PC-3 (cell line): ENCODE measurements at regions not wholly inside any gene's neighbourhood (a gene's known extent, or its start where the extent isn't known, plus 50 kb on each side); places are given as distances from the start of the nearest gene placed in this dataset.

Experiments used
- CTCF ChIP-seq: fragments of 300-600 bp; sonication (generic); conservative IDR thresholded peaks from 2 replicates; pipeline ENCODE4 v1.5.1; 2017; ENCODE audit warnings: antibody characterized with exemption, low read depth, mild to moderate bottlenecking, low read length
- EZH2 ChIP-seq: fragments of 300-600 bp; sonication (generic); IDR thresholded peaks from one replicate; pipeline ENCODE4 v1.6.1; 2017; ENCODE audit warnings: antibody characterized with exemption, mild to moderate bottlenecking, low read length; ENCODE audit not compliant: unreplicated experiment
- EZH2phosphoT487 ChIP-seq: fragments of 300-600 bp; sonication (generic); IDR thresholded peaks from 2 replicates; pipeline ENCODE4 v1.6.1; 2018; ENCODE audit warnings: mild to moderate bottlenecking, antibody characterized with exemption, low read length, borderline replicate concordance

- TF ChIP-seq CTCF = no peak
- TF ChIP-seq EZH2phosphoT487 = no peak
- TF ChIP-seq EZH2 = no peak
Observed at GRCh38 chr4:129415004-129415403, 319.1 kb downstream of the C4orf33 start.
